ELR (cell line): ENCODE measurements at regions not wholly inside any gene's neighbourhood (a gene's known extent, or its start where the extent isn't known, plus 50 kb on each side); places are given as distances from the start of the nearest gene placed in this dataset.

ENCODE experiments used
- DNase-seq: peaks from one replicate; pipeline ENCODE4 v3.0.0-alpha.2; 2015; ENCODE audit warnings: low read depth

DNA sequence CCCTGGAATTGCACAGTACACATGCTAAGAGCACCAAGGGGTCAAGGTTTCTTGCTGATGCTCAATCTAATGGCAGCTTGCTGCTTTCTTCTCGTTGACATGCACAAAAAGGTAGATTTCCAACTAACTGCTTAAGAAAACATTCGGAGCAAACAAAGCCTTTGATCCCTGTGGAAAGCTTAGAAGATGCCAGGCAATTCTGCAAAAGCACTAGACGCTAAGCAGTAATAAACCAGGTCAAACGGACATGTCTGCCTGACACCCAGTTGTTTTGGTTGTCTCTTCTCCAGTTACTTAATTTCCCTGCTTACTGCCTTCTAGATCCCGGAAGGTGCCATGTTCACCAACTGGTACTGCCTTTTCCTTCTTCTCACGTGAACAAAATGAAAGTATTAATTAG, 100.5 kb upstream of the TMCC3 start:
- no peak for DNase-seq

DNA sequence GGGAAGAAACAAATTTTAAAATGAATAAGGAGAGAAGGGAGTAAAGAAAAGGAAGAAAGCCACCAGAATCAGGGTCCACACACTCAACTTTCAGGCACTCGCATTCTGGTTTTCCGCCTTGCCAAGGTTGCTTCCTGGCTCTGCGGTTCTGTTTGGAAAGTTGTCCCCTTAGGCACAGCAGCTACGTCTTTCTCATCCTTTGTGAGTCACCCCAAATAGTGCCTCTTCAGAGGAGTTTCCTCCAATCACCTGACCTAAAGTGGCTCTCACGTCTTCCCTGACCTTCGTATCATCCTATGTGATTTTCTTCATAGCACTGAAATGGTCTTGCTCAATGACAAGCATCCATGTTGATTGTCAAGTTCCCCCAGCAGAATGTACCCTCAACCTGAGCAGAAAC, 99.5 kb upstream of the TMCC3 start:
- peak; percentile 38 for DNase-seq

DNA sequence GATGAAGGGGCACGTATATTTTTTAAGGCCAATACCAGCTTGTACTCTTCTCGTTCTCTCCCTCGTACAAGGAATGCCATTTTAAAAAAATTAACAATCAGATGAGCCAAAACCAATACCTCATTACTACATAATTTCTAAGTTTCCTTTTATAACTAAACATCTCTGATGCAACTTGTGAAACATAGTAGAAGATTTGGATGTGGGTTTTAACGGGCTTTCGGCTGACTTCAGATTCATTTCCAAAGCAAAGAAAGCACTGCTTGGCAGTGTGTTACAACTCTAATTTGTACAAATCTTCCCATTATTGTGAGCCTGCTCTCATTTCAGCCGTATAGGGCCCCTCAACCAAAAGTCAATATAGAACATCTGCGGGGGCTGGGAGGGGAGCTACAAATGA, 99.1 kb upstream of the TMCC3 start:
- DNase-seq, result no peak

DNA sequence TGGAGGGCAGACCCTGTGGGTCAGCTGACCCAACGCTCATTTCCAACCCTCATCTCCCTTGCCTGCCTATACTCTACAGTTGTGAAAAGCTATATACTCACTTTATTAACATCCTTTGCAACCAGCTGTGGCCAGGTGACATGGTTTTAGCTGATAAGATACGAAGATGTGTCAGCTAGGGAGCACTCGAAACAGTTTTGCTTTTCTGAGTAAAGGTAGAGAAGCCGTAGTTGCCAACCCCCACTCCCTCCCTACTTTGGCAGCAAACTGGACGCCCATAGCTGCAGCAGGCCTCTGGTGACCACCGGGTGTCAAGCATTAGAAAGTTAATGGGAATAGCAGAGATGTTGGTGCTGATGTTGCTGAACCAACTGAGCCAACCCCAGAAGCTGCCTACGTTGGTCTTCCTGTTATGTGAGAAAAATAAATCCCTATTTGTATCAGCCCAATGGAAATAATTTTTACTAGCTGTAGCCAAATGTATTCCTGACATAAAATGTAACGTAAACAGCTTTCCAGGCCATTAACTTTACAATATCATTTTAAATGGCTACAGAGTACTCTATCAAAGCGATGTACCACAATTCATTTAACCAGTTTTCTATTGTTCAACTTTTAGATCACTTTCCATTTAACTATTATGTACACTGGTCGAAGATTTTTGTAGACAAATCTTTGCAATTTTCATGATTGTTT, 98.5 kb upstream of the TMCC3 start:
- DNase-seq, result no peak

DNA sequence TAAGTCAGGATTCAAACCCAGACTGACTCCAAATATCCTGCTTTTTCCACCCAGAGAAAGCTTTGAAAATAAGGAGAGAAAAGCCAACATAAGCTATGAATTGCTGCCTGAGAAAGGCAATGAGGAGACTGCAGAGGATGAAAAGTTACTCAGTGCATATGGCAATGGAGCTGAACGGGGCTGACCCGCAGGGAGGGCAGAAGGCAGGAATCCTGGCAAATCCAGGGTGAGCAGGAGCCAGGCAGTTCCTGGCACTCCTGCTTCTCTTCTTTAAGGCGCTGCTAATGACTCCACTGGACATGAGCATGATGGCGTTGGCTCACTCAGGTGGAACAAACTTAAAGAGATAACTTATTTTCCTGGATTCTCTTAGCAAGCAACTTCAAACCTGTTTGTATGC, 95.2 kb upstream of the TMCC3 start:
- DNase-seq, result no peak

DNA sequence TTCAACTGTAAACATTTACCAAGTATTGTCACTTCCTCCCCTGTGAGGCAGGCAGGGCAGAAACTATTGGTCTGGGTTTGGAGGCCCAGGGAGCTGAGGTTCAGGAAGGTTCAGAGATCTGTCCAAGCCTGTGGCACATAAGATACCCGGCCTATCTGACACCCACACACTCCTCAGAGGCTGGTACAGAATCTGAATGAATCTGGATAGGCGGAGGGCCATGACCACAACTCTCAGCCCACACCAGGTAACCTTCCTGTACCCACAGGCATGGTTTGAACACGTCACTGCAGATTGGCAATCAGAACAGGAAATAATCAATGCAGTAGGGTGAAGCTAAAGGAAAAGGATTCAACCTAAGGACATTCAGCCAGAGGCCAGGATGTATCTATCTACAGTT, 92.8 kb upstream of the TMCC3 start:
- no peak for DNase-seq

DNA sequence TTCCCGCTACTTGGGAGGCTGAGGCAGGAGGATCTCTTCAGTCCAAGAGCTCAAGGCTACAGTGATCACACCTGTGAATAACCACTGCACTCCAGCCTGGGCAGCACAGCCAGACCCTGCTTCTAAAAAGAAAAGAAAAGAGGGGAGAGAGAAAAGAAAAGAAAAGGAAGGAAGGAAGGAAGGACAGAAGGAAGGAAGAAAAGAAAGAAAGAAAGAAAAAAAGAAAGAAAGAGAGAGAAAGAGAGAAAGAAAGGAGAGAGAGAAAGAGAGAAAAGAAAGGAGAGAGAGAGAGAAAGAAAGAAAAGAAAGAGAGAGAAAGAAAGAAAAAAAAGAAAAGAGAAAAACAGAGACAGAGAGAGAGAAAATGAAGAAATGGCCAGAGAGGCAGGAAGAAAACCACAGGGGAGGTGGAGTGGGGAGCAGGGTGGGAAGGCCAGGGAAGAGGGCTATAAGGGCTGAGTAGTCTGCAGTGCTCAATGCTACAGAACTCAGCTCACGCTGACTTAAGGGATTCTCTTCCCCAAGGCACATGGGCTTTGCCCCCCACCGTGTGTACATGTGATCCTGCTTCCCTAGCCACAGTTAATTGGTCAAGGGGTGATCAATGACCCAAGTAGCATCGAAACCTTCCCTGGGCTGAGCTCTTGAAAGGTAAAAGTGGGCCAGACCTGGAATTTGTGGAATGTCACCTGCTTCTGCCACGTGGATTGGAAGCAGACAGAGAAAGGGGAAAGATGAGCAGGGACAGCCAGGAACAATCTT, 90.4 kb upstream of the TMCC3 start:
- no peak for DNase-seq

DNA sequence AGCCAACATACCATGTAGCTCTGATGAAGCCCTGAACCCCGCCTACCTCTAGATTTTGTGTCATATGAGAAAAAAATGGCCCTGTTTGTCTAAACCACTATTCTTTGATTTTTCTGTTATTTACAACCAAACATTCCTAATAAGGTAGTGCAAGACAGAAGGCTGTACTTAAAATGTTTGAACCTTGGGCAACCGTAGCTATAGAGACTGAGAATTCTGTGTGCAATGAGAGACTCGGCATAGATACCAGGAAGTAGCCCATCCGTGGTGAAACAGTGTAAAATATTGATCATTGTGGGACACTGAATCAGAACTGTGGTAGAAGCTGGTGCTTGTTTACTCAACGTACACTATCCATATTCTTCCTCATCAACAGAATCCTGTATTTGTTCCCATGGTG, 86.5 kb upstream of the TMCC3 start:
- DNase-seq, result no peak

DNA sequence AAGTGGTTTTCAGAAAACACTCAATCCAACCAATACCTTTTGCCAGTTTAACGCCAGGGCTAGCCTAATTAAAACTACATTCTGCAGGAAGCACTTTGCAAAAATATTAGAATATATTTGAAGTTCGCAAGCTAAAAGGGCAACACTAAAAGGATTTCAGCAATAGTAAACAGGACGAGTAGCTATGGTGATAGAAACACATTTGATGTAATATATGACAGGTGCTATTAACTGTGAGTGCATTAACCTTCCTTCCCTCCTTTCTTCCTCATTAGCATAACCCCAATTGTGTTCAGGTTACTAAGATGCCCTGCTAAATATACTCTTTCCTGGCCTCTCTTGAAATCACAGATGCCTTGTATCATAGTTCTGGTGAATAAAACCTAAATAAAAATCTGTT, 85.6 kb upstream of the TMCC3 start:
- DNase-seq, result no peak

DNA sequence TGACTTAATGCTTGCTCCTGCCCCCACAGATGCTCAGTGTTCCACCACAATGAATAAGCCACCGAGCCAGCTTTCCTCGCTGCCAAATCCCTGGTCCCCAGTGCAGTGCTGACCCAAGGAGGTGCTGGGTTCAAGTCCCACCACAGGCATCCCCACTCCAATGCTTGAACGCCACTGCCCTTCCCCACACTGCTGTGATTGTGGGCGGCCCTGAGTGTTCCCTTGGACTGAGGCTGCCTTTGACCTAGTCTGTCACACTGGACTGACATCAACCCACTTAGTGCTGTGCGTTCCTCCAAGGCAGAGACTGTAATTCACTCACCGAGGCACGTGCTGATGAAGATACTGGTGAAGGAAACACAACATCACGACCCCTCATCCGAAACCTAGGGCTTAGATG, 83.4 kb upstream of the TMCC3 start:
- no peak for DNase-seq

DNA sequence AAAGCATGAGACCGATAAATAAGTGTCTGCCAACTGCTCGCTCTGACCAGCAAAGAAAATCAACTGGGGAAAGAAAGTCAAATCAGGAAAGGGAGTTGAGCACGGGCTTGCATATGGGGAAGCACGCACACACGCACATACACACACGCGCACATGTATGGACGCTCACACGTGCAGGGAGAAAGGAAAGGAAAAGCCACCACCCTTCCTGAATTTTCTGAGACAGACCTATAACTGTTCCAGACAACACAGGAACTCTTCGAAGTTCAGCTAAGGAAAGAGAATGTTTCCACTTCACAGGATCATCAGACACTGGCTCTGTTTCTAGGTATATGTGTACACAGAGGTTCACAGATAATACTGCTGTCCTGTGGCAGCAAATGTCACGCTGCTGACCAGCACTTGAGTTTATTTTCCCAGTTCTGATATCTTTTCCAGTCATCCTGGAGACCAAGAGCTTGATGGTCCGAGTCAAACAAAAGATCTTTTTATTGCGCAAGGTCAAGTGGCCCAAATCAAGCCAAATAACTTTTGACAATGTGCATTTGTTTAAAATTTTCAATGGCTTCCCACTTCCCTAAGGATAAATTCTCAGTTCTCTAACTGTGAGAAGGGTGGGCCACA, 82.1 kb upstream of the TMCC3 start:
- no peak for DNase-seq

DNA sequence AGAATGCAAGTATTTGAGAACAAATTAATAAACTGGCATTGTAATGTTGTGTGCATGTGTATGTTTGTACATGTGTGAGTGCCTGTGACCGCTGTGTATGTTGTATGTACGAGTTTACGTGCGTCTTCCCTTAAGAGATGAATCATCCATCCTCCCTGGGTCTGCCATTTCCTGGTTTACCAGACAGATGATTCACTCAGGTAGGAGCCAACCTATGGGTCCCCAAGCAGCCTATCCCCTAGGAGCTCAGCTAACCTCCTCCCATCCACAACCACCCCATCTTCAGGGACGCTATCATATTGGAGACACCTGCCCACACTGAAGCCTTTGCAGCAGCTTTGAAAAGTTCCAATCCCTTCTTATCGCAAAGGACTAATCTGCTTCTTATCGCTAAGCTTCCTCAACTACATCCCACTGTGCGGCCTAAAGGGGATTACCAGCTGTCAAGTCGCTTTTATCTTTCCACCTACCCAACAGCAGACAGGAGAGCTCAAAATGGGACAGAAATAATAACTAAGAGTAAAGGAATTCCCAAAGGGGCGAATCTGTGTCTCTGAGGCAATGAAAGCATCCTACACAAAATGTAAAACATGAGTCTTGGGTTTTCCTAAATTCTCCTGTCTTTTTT, 81.5 kb upstream of the TMCC3 start:
- DNase-seq, result no peak

DNA sequence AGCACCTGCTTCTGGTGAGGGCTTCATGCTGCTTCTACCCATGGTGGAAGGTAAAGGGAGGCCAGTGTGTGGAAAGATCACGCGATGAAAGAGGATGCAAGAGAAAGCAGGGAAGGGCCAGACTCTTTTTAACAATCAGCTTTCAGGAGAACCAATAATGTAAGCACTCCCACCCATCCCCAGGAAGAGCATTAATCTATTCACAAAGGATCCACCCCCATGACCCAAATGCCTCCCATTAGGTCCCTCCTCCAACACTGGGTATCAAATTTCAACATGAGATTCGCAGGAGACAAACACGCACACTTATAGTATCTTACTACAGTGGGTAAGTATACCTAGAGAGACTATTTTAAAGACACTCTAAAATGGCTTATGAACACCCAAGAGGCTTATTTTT, 80.5 kb upstream of the TMCC3 start:
- no peak for DNase-seq

DNA sequence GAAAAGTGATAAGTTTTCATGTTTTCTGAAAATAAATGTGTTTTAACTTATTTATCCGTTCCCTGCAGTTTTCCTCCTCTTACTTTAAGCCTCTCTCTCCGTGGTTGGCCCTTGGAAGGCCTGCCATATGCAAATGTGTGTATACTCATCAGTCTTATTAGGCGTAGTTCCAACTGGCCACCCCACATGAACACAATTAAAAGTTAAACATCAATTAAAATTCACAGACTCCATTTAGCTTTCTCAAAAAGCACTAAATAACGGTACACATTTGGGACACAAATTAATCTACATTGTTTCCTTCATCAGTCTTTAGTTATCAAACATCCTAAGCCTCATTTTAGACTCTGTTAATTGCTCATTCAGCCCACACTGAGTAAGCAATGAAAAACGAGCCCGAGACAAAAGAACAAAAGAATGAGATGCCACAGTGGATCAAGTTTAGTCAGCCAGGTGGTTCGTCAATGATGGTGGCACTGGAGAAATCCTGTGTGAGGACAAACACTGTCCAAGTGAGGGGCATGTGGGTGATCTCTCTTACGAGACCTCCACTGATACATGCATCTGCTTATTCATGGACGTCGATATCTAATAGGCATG, 76.0 kb upstream of the TMCC3 start:
- no peak for DNase-seq

DNA sequence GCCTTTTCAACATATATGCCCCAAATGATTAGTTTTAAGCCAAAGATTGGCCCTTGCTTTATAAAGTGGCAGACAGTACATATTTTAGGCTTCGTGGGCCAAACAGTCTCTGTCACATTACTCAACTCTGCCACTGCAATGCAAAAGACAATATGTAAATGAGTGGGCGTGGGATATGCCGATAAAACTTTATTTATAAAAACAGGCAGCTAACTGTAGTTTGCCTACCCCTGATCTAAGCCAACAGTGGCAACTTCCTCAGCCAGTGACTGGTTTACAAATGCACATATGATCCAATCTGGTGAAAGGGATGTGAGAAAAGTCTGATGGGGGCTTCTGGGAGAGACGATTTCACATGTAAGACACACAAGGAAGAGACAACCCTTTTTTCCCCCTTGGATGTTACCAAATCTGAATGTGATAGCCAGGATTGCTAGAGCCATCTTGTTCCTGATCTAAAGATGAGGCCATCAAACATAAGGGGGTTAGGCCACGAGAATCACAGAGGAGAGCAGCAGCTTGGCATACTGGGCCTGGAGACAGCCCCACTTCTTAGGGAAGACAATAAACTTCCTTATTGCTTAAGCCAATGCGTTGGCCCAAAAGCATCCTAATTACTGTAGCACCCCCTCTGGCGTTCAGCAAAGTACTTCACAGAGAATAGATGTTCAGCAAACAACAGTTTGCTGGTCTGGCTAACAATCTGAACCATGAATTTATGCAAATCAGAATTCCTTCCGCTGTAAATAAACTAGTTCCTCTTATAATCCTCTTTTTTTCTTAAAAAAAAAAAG, 75.2 kb upstream of the TMCC3 start:
- DNase-seq, result peak; percentile 77

DNA sequence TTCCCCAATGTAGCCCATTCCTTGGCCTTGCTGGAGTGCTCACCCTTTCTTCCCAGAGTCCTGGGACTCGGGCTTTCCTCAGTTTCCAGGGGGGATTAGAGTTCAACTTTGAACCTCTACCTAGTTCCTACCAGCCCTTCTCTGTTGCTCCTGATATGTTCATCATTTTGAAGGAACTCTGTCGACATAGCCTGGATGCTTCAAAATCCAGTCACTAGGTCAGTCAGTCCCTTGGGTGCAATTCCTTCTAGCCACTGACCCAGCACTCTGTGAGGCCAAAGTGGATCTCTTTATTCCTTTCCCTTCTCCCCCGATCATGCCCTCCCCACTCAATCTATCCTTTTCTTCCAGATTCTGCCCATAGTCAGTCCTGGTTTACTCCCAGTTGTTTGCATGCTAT, 72.3 kb upstream of the TMCC3 start:
- no peak for DNase-seq

DNA sequence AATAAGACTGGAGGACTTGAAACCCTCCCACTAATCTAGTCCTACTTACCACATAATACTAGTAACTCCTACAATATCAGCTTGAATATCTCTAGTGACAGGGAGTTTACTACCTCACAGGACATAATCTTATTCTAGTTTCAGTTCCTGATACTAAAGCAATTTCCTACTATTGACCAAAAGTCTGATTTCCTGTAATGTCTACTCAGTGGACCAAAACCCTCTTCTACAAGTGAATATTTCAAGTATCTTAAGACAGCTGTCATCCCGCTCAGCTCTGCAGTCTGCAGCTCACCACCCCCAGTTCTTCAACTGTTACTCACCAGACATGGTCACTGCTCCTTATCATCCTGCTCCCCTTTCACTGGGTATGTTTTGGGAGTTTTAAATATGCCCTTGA, 70.8 kb upstream of the TMCC3 start:
- no peak for DNase-seq

DNA sequence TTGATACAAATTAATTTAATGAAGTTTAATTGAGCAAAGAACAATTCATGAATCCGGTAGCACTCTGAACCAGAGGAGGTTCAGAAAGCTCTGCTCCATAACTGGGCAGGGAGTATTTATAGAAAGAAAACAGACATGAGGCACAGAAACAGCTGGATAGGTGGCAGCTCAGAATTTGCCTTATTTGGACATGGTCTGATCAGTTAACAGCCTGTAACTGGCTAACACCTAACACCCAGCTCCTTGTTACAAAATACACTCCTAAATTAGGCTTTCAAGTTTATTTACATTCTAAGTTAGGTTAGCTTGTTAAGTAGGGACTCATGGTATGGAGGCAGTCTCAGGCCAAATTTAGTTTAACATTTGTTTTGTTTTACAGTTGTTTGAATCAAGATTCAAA, 67.8 kb upstream of the TMCC3 start:
- no peak for DNase-seq

DNA sequence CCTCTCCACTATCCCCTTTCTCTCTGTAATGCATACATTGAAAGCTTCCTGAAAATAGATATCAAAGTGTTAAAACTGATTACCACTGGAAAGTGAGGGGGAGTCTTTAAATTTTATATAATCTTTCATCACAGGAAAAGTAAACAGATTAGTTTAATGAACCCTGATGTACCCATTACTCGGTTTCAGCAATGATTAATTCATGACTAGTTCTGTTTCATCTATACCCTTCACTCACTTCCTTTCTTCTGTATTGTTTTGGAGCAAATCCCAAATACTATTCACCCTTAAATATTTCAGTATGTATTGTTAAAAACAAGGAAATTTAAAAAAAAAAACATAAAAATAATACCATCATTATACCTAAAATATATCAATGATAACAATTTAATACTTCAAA, 67.3 kb upstream of the TMCC3 start:
- DNase-seq, result peak; percentile 16

DNA sequence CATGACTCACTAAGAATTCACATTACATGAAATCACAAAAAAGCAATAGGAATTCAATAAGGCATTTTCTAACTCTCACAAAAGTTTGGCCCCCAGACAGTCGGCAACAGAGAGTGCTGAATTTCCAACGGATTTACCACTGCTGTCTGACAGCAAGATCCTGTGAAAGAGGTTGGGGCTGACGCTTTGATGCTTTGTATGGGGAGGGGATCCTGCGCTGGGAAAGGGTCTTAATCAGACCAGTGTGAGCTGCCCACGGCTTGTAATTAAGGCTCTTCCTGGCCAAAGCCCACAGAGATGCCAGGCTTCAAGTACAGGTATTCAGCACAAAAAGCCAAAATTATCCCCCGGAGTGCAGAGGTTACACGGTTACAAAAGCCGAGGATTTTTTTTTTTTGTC, 66.8 kb upstream of the TMCC3 start:
- no peak for DNase-seq

DNA sequence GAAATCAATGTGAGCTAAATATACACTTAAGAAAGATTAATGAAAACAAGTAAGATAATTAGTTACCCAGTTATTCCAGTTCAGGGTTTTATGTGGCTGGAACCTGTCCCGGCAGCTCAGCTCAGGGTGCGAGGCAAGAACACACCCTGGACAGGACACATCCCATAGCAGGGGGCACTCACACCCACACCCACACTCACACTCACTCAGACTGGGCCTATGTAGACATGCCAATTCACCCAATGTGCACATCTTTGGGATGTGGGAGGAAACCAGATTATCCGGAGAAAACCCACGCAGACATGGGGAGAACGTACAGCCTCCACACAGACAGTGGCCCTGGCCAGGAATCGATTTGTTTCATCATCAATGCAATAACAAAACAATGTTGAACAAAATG, 66.0 kb upstream of the TMCC3 start:
- no peak for DNase-seq
